Keratinocyte (primary cell): ENCODE measurements at regions not wholly inside any gene's neighbourhood (a gene's known extent, or its start where the extent isn't known, plus 50 kb on each side); places are given as distances from the start of the nearest gene placed in this dataset.

Experiments
- DNase-seq: peaks from one replicate; pipeline ENCODE4 v3.0.0-alpha.2; 2011; ENCODE audit warnings: low read depth, missing footprints, low spot score
- FAIRE-seq: peaks from 2 replicates; lab custom pipeline; 2011; peaks lifted over from hg19 to GRCh38; lab: Jason Lieb, UNC
- H2AFZ ChIP-seq: 2 replicates; pipeline ENCODE4 v1.6.0; 2012; ENCODE audit warnings: low read length, control low read depth, inconsistent platforms; ENCODE audit not compliant: control insufficient read depth
- H3K27ac ChIP-seq: 2 replicates; pipeline ENCODE4 v1.5.1; 2011; ENCODE audit warnings: low read length; ENCODE audit not compliant: control insufficient read depth, insufficient read depth
- H3K27me3 ChIP-seq: 3 replicates; pipeline ENCODE4 v1.6.0; 2011; ENCODE audit warnings: low read length; ENCODE audit not compliant: control insufficient read depth, insufficient read depth; ENCODE audit errors: extremely low read depth
- H3K36me3 ChIP-seq, 2 experiments: 2 replicates in 1 of 2; 3 replicates in 1 of 2; pipeline ENCODE4 v1.5.1; 2011; ENCODE audit warnings: low read length in 2 of 2, mild to moderate bottlenecking in 1 of 2; ENCODE audit not compliant: control insufficient read depth in 2 of 2, insufficient read depth in 2 of 2; ENCODE audit errors: extremely low read depth in 1 of 2
- H3K4me1 ChIP-seq: 3 replicates; pipeline ENCODE4 v1.5.1; 2011; ENCODE audit warnings: low read length; ENCODE audit not compliant: control insufficient read depth, insufficient read depth; ENCODE audit errors: extremely low read depth
- H3K4me2 ChIP-seq: 3 replicates; pipeline ENCODE4 v1.6.0; 2011; ENCODE audit warnings: low read depth, low read length; ENCODE audit not compliant: control insufficient read depth, insufficient read depth; ENCODE audit errors: extremely low read depth
- H3K4me3 ChIP-seq, 3 experiments: fragments of 200-600 bp in 1 of 3; sonication (generic) in 1 of 3; 2 replicates in 2 of 3; 3 replicates in 1 of 3; pipeline ENCODE4 v1.5.1; 2011 to 2016; ENCODE audit warnings: low read length in 3 of 3, mild to moderate bottlenecking in 3 of 3, control low read depth in 2 of 3, inconsistent platforms in 1 of 3, low read depth in 1 of 3, mixed read lengths in 1 of 3, mixed run types in 1 of 3, moderate library complexity in 1 of 3; ENCODE audit not compliant: control insufficient read depth in 2 of 3, insufficient read depth in 2 of 3; ENCODE audit errors: extremely low read depth in 1 of 3
- H3K79me2 ChIP-seq: 2 replicates; pipeline ENCODE4 v1.6.0; 2012; ENCODE audit warnings: low read length; ENCODE audit not compliant: control insufficient read depth, insufficient read depth
- H3K9ac ChIP-seq: 3 replicates; pipeline ENCODE4 v1.6.0; 2011; ENCODE audit warnings: low read length; ENCODE audit not compliant: control insufficient read depth, insufficient read depth; ENCODE audit errors: extremely low read depth
- H3K9me1 ChIP-seq: 3 replicates; pipeline ENCODE4 v1.6.0; 2011; ENCODE audit warnings: low read length; ENCODE audit not compliant: control insufficient read depth, insufficient read depth; ENCODE audit errors: extremely low read depth
- H3K9me3 ChIP-seq: 2 replicates; pipeline ENCODE4 v1.5.1; 2012; ENCODE audit warnings: low read depth, low read length; ENCODE audit not compliant: control insufficient read depth
- H4K20me1 ChIP-seq: 3 replicates; pipeline ENCODE4 v1.6.0; 2011; ENCODE audit warnings: low read length; ENCODE audit not compliant: control insufficient read depth, insufficient read depth; ENCODE audit errors: extremely low read depth
- CTCF ChIP-seq, 3 experiments: IDR thresholded peaks in 1 of 3; conservative IDR thresholded peaks in 1 of 3; optimal IDR thresholded peaks in 1 of 3; 2 replicates in 2 of 3; 3 replicates in 1 of 3; pipeline versions ENCODE3 to v1.5.1; 2011; ENCODE audit warnings: low read length in 3 of 3, mild to moderate bottlenecking in 3 of 3, moderate library complexity in 2 of 3, control low read depth in 1 of 3, inconsistent platforms in 1 of 3; ENCODE audit not compliant: insufficient read depth in 2 of 3; ENCODE audit errors: extremely low read depth in 1 of 3
- EZH2 ChIP-seq: IDR thresholded peaks from one replicate; pipeline ENCODE4 v1.6.1; 2012; ENCODE audit warnings: inconsistent platforms, mild to moderate bottlenecking, low read length, moderate library complexity
- dilution Hi-C: fragments of 300-500 bp; cut with MboI; formaldehyde crosslinking; loops from one replicate; pipeline ENCODE4 v1.7.0; 2020; ENCODE audit warnings: low sequenced_read_pairs; ENCODE audit not compliant: extremely low pct_ligation_motif_present

DNA sequence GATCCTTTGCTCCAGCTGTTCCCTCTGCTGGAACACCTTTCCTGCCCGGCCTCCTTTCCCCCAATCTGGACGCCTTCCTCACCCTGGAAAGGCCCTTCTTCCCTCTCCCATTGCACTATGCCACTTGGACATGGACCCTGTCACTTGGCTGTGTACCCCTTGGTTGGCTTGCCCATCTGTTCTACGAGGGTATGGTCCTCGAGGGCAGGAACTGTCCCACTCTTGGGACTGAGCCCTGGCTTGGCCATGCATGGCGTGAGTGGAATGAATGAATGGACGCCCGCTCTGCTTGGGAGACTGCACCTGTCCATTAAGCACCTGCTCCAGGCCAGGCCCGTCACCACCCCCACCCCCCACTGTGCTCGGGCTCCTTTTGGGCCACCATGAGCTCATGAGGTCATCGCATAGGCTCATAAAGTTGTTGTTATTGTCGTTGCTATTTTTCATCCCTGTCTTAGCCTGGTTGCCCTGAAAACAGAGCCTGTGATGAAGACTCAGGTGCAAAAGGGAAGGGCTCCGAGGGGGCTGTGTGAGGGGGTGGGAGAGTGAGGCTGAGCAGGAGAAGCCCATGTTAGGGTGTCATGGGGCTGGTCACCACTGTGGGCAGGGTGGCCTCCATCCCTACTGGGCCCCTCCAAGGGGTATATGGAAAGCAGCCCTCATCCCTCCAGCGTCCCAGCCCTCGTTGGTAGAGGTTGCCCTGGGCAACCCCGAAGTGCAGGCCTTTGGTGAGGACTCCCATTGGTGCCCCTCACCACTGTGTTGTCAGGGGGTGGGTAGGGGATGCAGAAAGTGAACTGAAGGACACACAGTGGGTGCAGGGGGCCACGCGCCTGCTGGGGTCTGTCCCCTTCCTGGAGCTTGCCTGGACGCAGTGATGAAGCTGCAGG lies 57.2 kb upstream of the IER5L start:
- H3K9me3 ChIP-seq = peaks cover 1% of the 10 kb centered on the region
- no peak overlapping the region for H2AFZ ChIP-seq
- H3K4me1 ChIP-seq = peaks cover 7% of the 10 kb centered on the region
- H3K27ac ChIP-seq = no peak overlapping the region
- no peaks in the 10 kb centered on the region for H3K27me3 ChIP-seq
- no peak overlapping the region for H3K9ac ChIP-seq
- no peak overlapping the region for H3K4me2 ChIP-seq
- H3K79me2 ChIP-seq = no peaks in the 10 kb centered on the region
- H3K36me3 ChIP-seq = no peaks in the 10 kb centered on the region
- dilution Hi-C loops = no loop called here
- FAIRE-seq (no peak), DNase-seq (no peak)
- H3K4me3 ChIP-seq = no peak overlapping the region
- no peaks in the 10 kb centered on the region for H4K20me1 ChIP-seq
- TF ChIP-seq CTCF (optimal IDR thresholded peaks at IDR 0.05 in 1 of 3, IDR thresholded peaks at IDR 0.05 in 1 of 3, conservative IDR thresholded peaks at IDR 0.05 in 1 of 3; ENCODE audit: extremely low read depth in 1 of 3, insufficient read depth in 2 of 3, low read length in 3 of 3) (no peak), EZH2 (no peak)
- no peaks in the 10 kb centered on the region for H3K9me1 ChIP-seq

DNA sequence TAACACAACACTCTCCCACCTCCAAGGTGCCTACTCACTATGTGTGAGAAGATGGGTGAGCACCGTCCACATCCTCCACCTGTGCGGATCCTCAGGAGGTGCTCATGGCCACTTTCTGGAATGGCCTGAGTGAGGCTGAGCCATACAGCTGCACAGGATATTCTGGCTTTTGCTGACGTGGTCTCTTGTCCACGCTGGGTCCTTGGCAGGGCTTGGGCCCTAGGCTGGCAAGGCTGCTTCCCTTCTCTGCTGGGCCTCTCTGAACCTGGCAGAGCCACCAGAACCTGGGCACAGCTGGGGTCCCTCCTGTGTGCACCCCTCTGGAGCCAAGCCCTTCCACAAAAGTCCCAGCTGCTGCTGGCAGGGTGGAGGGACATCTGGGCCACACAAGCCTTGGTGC lies 56.4 kb upstream of the IER5L start:
- no peak overlapping the region for H3K9ac ChIP-seq
- no peaks in the 10 kb centered on the region for H3K36me3 ChIP-seq
- peaks cover 1% of the 10 kb centered on the region for H3K9me3 ChIP-seq
- H3K79me2 ChIP-seq = no peaks in the 10 kb centered on the region
- DNase-seq (no peak), FAIRE-seq (no peak)
- H3K27me3 ChIP-seq = no peaks in the 10 kb centered on the region
- no peak overlapping the region for H3K4me3 ChIP-seq
- no peak overlapping the region for H2AFZ ChIP-seq
- dilution Hi-C loops = no loop called here
- TF ChIP-seq CTCF (optimal IDR thresholded peaks at IDR 0.05 in 1 of 3, IDR thresholded peaks at IDR 0.05 in 1 of 3, conservative IDR thresholded peaks at IDR 0.05 in 1 of 3; ENCODE audit: extremely low read depth in 1 of 3, insufficient read depth in 2 of 3, low read length in 3 of 3) (no peak), EZH2 (no peak)
- no peak overlapping the region for H3K4me2 ChIP-seq
- H3K4me1 ChIP-seq = peaks cover 7% of the 10 kb centered on the region
- no peaks in the 10 kb centered on the region for H4K20me1 ChIP-seq
- no peak overlapping the region for H3K27ac ChIP-seq
- H3K9me1 ChIP-seq = no peaks in the 10 kb centered on the region
